GM12878 (cell line): ENCODE measurements at regions not wholly inside any gene's neighbourhood (a gene's known extent, or its start where the extent isn't known, plus 50 kb on each side); places are given as distances from the start of the nearest gene placed in this dataset.

Experiments
- ATAC-seq: fragments of 200-7000 bp; cut with Tn5 transposase; 3 replicates; pipeline ENCODE4 v1.9.1; 2020; ENCODE audit warnings: mild to moderate bottlenecking, moderate library complexity
- BruUV-seq: library from RNA; stranded (reverse); fragments of 400-500 nt; replicated peaks from 2 replicates; lab custom pipeline; 2021; lab: Mats Ljungman, UMichigan
- CTCF ChIA-PET: fragments of 300-600 bp; sonication (Branson Sonifier 250); formaldehyde crosslinking; extraction: SDS; loops from one replicate; lab custom pipeline; 2021; ENCODE audit warnings: inconsistent platforms; lab: Yijun Ruan, JAX
- POLR2A ChIA-PET: fragments of 350-600 bp; formaldehyde crosslinking; extraction: SDS; loops from one replicate; lab custom pipeline; 2021; ENCODE audit warnings: inconsistent platforms; lab: Charles Lee
- RAD21 ChIA-PET: fragments of 300-600 bp; sonication (Branson Sonifier 250); formaldehyde crosslinking; loops from one replicate; lab custom pipeline; 2023; ENCODE audit warnings: antibody characterized with exemption; ENCODE audit not compliant: unreplicated experiment; lab: Charles Lee
- SMC1A ChIA-PET: fragments of 300-600 bp; sonication (Branson Sonifier 250); formaldehyde crosslinking; loops from one replicate; lab custom pipeline; 2023; ENCODE audit not compliant: unreplicated experiment, uncharacterized antibody; lab: Charles Lee
- DNase-seq: peaks from one replicate; pipeline ENCODE4 v3.0.0-alpha.2; 2011; ENCODE audit warnings: low read depth, low spot score
- FAIRE-seq: peaks from 3 replicates; lab custom pipeline; 2011; peaks lifted over from hg19 to GRCh38; lab: Jason Lieb, UNC
- H2AFZ ChIP-seq: 2 replicates; pipeline ENCODE4 v1.6.0; 2011; ENCODE audit warnings: low read depth, low read length, control low read depth; ENCODE audit not compliant: control insufficient read depth
- H3K27ac ChIP-seq: 2 replicates; pipeline ENCODE4 v1.5.1; 2011; ENCODE audit warnings: control low read depth; ENCODE audit not compliant: control insufficient read depth, insufficient read depth
- H3K27me3 ChIP-seq, 2 experiments: replicated peaks in 1 of 2; 2 replicates each; pipeline versions ENCODE4 v1.6.0 to v1.6.1; 2011; ENCODE audit warnings: low read length in 1 of 2; ENCODE audit not compliant: control insufficient read depth in 2 of 2, insufficient read depth in 2 of 2
- H3K36me3 ChIP-seq, 2 experiments: 2 replicates each; pipeline ENCODE4 v1.5.1; 2011; ENCODE audit warnings: low read length in 1 of 2; ENCODE audit not compliant: control insufficient read depth in 2 of 2, insufficient read depth in 2 of 2
- H3K4me1 ChIP-seq: 2 replicates; pipeline ENCODE4 v1.6.1; 2011; ENCODE audit warnings: mild to moderate bottlenecking, low read length, moderate library complexity, mixed read lengths; ENCODE audit not compliant: control insufficient read depth, insufficient read depth
- H3K4me2 ChIP-seq: 2 replicates; pipeline ENCODE4 v1.6.0; 2011; ENCODE audit warnings: control low read depth; ENCODE audit not compliant: control insufficient read depth, insufficient read depth
- H3K4me3 ChIP-seq: fragments of 200-600 bp; sonication (generic); 2 replicates; pipeline ENCODE4 v1.5.1; 2016
- H3K79me2 ChIP-seq: 2 replicates; pipeline ENCODE4 v1.6.0; 2011; ENCODE audit warnings: low read length; ENCODE audit not compliant: control insufficient read depth, insufficient read depth
- H3K9ac ChIP-seq: 2 replicates; pipeline ENCODE4 v1.8.0; 2011; ENCODE audit warnings: low read length, control low read depth, mixed read lengths; ENCODE audit not compliant: control insufficient read depth, insufficient read depth
- H3K9me3 ChIP-seq: replicated peaks from 3 replicates; pipeline ENCODE4 v1.5.1; 2011; ENCODE audit warnings: mild to moderate bottlenecking, low read length; ENCODE audit not compliant: control insufficient read depth, insufficient read depth
- H4K20me1 ChIP-seq: 2 replicates; pipeline ENCODE4 v1.6.0; 2011; ENCODE audit not compliant: control insufficient read depth, insufficient read depth
- HDAC6 ChIP-seq: fragments of 200-600 bp; sonication (generic); IDR thresholded peaks from one replicate; pipeline ENCODE4 v1.8.0; 2017; ENCODE audit warnings: antibody characterized with exemption; ENCODE audit not compliant: unreplicated experiment
- IKZF1 ChIP-seq: fragments of 450-650 bp; conservative IDR thresholded peaks from 2 replicates; pipeline ENCODE4 v1.6.1; 2017; ENCODE audit warnings: antibody characterized with exemption, mild to moderate bottlenecking
- NBN ChIP-seq: fragments of 450-650 bp; IDR thresholded peaks from 2 replicates; pipeline ENCODE4 v1.6.1; 2016
- NR2C1 ChIP-seq: fragments of 450-650 bp; IDR thresholded peaks from 2 replicates; pipeline ENCODE4 v1.6.1; 2017; ENCODE audit warnings: antibody characterized with exemption, mild to moderate bottlenecking, moderate library complexity
- RAD21 ChIP-seq: IDR thresholded peaks from 2 replicates; pipeline ENCODE4 v1.6.1; 2011; ENCODE audit warnings: mild to moderate bottlenecking, low read depth, low read length, moderate library complexity; ENCODE audit not compliant: insufficient read depth
- SMARCA5 ChIP-seq: fragments of 450-650 bp; IDR thresholded peaks from 2 replicates; pipeline ENCODE4 v1.6.1; 2017; ENCODE audit warnings: mild to moderate bottlenecking
- SMC3 ChIP-seq: IDR thresholded peaks from 2 replicates; pipeline ENCODE4 v1.6.1; 2011; ENCODE audit warnings: low read length, improper control_type of control experiment, borderline replicate concordance
- ZNF592 ChIP-seq: fragments of 450-650 bp; IDR thresholded peaks from 2 replicates; pipeline ENCODE4 v1.6.1; 2017; ENCODE audit warnings: mild to moderate bottlenecking, moderate library complexity
- WGBS: methylation state at CpG from one replicate; pipeline ENCODE4 v1.1.6; 2016; ENCODE audit warnings: low lambda C conversion rate; ENCODE audit not compliant: insufficient replicate concordance, insufficient coverage; ENCODE audit errors: missing lambda C conversion rate; 5-methylcytosine and 5-hydroxymethylcytosine counted together
- in situ Hi-C: fragments of 300-500 bp; cut with MboI; formaldehyde crosslinking; loops from 9 replicates; pipeline ENCODE4 v1.14.3; 2018; ENCODE audit warnings: mixed read lengths
- intact Hi-C: fragments of 100-400 bp; cut with micrococcal nuclease; formaldehyde crosslinking; loops from one replicate; pipeline ENCODE4 v1.14.2; 2022; ENCODE audit not compliant: unreplicated experiment

- POLR2A ChIA-PET: no interaction called here
- Histone ChIP-seq H3K9me3 (no peaks in the 10 kb centered on the region), H3K4me2 (peak overlapping the region; percentile 91), H3K79me2 (no peaks in the 10 kb centered on the region), H4K20me1 (no peaks in the 10 kb centered on the region), H3K4me1 (peaks cover 24% of the 10 kb centered on the region), H3K27ac (no peak overlapping the region), H3K27me3 (no peaks in the 10 kb centered on the region; a peak in 1 of 4 replicates), H2AFZ (no peak overlapping the region), H3K4me3 (no peak overlapping the region), H3K9ac (no peak overlapping the region), H3K36me3 (no peaks in the 10 kb centered on the region)
- in situ Hi-C loops: no loop called here
- intact Hi-C loops: no loop called here
- TF ChIP-seq NR2C1 (no peak), SMARCA5 (0 out of 2 replicates have a peak, but pooled peaks have one; percentile 24)
- DNase-seq: no peak
- no peak for ATAC-seq
- RAD21 ChIA-PET: interaction anchor here (1.4 kb wide), 2 partner anchors 76 to 213 kb away, joined by 5 to 8 read pairs; no protein-coding TSS in a partner anchor
- CTCF ChIA-PET: no interaction called here
- 97% methylated on average over 11 of the region's 11 CpGs for WGBS
- SMC1A ChIA-PET: interaction anchor here (1.2 to 2.4 kb wide), 3 partner anchors 47 to 210 kb away, joined by 3 to 6 read pairs (median 3); no protein-coding TSS in a partner anchor
- no TSS peak for BruUV-seq
- FAIRE-seq: no peak
Observed at GRCh38 chr9:129384491-129385210, 206.6 kb upstream of the IER5L start.

GRCh38 chr9:129383561-129384490, 205.8 kb upstream of the IER5L start:
- peak overlapping the region; percentile 66 for H3K4me3 ChIP-seq
- peak overlapping the region; percentile 91 for H3K4me2 ChIP-seq
- FAIRE-seq (peak; percentile 91), DNase-seq (peak; percentile 38), ATAC-seq (peak; percentile 96)
- H4K20me1 ChIP-seq: no peaks in the 10 kb centered on the region
- no TSS peak for BruUV-seq
- RAD21 ChIA-PET: interaction anchor here (0.6 to 1.4 kb wide), 8 partner anchors 11 to 252 kb away, joined by 3 to 8 read pairs (median 3); no protein-coding TSS in a partner anchor
- H2AFZ ChIP-seq: peak overlapping the region; percentile 87
- no peaks in the 10 kb centered on the region for H3K9me3 ChIP-seq
- in situ Hi-C loops: no loop called here
- no peaks in the 10 kb centered on the region for H3K36me3 ChIP-seq
- H3K9ac ChIP-seq: peak overlapping the region; percentile 62
- CTCF ChIA-PET: interaction anchor here (0.9 to 2.4 kb wide), 5 partner anchors 76 to 225 kb away, joined by 3 to 11 read pairs (median 4); no protein-coding TSS in a partner anchor
- intact Hi-C loops: no loop called here
- POLR2A ChIA-PET: interaction anchor here (0.5 to 0.9 kb wide), 2 partner anchors 64 to 209 kb away, joined by 3 to 6 read pairs; no protein-coding TSS in a partner anchor
- H3K27me3 ChIP-seq: no peaks in the 10 kb centered on the region; a peak in 2 of 4 replicates
- WGBS: 5% methylated on average over 57 of the region's 65 CpGs
- peaks cover 24% of the 10 kb centered on the region for H3K4me1 ChIP-seq
- peak overlapping the region; percentile 50 for H3K27ac ChIP-seq
- no peaks in the 10 kb centered on the region for H3K79me2 ChIP-seq
- SMC1A ChIA-PET: interaction anchor here (0.8 to 2.4 kb wide), 8 partner anchors 39 to 244 kb away, joined by 3 to 9 read pairs (median 3); no protein-coding TSS in a partner anchor
- TF ChIP-seq IKZF1 (peak; percentile 80), ZNF592 (0 out of 2 replicates have a peak, but pooled peaks have one; percentile 36), RAD21 (peak; percentile 24; the same call in 1 of the 2 replicates), SMC3 (peak; percentile 29; the same call in 1 of the 2 replicates), NBN (peak; percentile 34; the same call in 1 of the 2 replicates), HDAC6 (peak; percentile 85)
